SK-N-SH (cell line): ENCODE measurements at regions not wholly inside any gene's neighbourhood (a gene's known extent, or its start where the extent isn't known, plus 50 kb on each side); places are given as distances from the start of the nearest gene placed in this dataset.

Source experiments
- CTCF ChIA-PET: fragments of 300-600, 350-600 bp; formaldehyde crosslinking; extraction: SDS; loops from one replicate; lab custom pipeline; 2021; lab: Yijun Ruan, JAX
- POLR2A ChIA-PET: fragments of 350-600 bp; sonication (Branson Sonifier 250); formaldehyde crosslinking; extraction: SDS; loops from one replicate; lab custom pipeline; 2020; ENCODE audit warnings: antibody characterized with exemption, inconsistent platforms; lab: Yijun Ruan, JAX
- DNase-seq: peaks from one replicate; pipeline ENCODE4 v3.0.0; 2012
- H2AFZ ChIP-seq: fragments of 200-600 bp; sonication (generic); 2 replicates; pipeline ENCODE4 v1.8.1; 2016; ENCODE audit warnings: antibody characterized with exemption, mild to moderate bottlenecking, low read depth
- H3F3A ChIP-seq: fragments of 200-600 bp; sonication (generic); replicated peaks from 2 replicates; pipeline ENCODE3; 2016; ENCODE audit warnings: antibody characterized with exemption, mild to moderate bottlenecking; ENCODE audit not compliant: insufficient read depth
- H3K27ac ChIP-seq, 2 experiments: fragments of 200-500 bp in 1 of 2; fragments of 200-600 bp in 1 of 2; sonication (Bioruptor generic) in 1 of 2; sonication (generic), shearing (Covaris generic) in 1 of 2; 2 replicates each; pipeline versions ENCODE4 v1.5.1 to v1.6.1; 2014 to 2016; ENCODE audit warnings: low read depth in 2 of 2, inconsistent platforms in 1 of 2, low read length in 1 of 2, mild to moderate bottlenecking in 1 of 2, mixed read lengths in 1 of 2
- H3K27me3 ChIP-seq: fragments of 200-600 bp; sonication (generic), shearing (Covaris generic); 2 replicates; pipeline ENCODE4 v1.6.1; 2016; ENCODE audit warnings: mixed run types; ENCODE audit not compliant: insufficient read depth
- H3K36me3 ChIP-seq, 2 experiments: fragments of 200-500 bp in 1 of 2; fragments of 200-600 bp in 1 of 2; sonication (Bioruptor generic) in 1 of 2; sonication (generic) in 1 of 2; replicated peaks in 1 of 2; 2 replicates each; pipeline versions ENCODE3 to v1.5.1; 2014 to 2016; ENCODE audit warnings: low read length in 1 of 2, mild to moderate bottlenecking in 1 of 2; ENCODE audit not compliant: insufficient read depth in 2 of 2, control insufficient read depth in 1 of 2
- H3K4me1 ChIP-seq, 2 experiments: fragments of 200-500 bp in 1 of 2; fragments of 200-600 bp in 1 of 2; sonication (Bioruptor generic) in 1 of 2; sonication (generic), shearing (Covaris generic) in 1 of 2; 2 replicates each; pipeline versions ENCODE4 v1.5.1 to v1.6.1; 2014 to 2016; ENCODE audit warnings: low read depth in 1 of 2, low read length in 1 of 2, mixed run types in 1 of 2; ENCODE audit not compliant: insufficient read depth in 2 of 2, control insufficient read depth in 1 of 2
- H3K4me2 ChIP-seq: fragments of 200-600 bp; sonication (generic), shearing (Covaris generic); 2 replicates; pipeline ENCODE4 v1.6.1; 2017; ENCODE audit warnings: mixed run types
- H3K4me3 ChIP-seq, 2 experiments: fragments of 200-500 bp in 1 of 2; fragments of 200-600 bp in 1 of 2; sonication (Bioruptor generic) in 1 of 2; sonication (generic), shearing (Covaris generic) in 1 of 2; 2 replicates each; pipeline versions ENCODE4 v1.5.1 to v1.8.1; 2014 to 2016; ENCODE audit warnings: low read depth in 2 of 2, inconsistent platforms in 1 of 2, low read length in 1 of 2, mild to moderate bottlenecking in 1 of 2, mixed read lengths in 1 of 2, moderate library complexity in 1 of 2
- H3K79me2 ChIP-seq: fragments of 200-600 bp; sonication (generic); 2 replicates; pipeline ENCODE4 v1.8.1; 2017; ENCODE audit warnings: mild to moderate bottlenecking; ENCODE audit not compliant: insufficient read depth
- H3K9ac ChIP-seq: fragments of 200-600 bp; sonication (generic); 2 replicates; pipeline ENCODE4 v1.6.1; 2017; ENCODE audit warnings: mixed run types
- H3K9me2 ChIP-seq: fragments of 200-600 bp; sonication (generic); 2 replicates; pipeline ENCODE4 v1.6.1; 2017; ENCODE audit warnings: mixed run types
- H3K9me3 ChIP-seq: fragments of 200-600 bp; sonication (generic); 2 replicates; pipeline ENCODE4 v1.6.1; 2017; ENCODE audit warnings: mixed run types, mild to moderate bottlenecking, moderate library complexity
- H4K20me1 ChIP-seq: fragments of 200-600 bp; sonication (generic); 2 replicates; pipeline ENCODE4 v1.6.1; 2017; ENCODE audit warnings: mild to moderate bottlenecking, mixed run types; ENCODE audit not compliant: insufficient read depth
- CHD2 ChIP-seq: fragments of 150-350 bp; IDR thresholded peaks from 2 replicates; pipeline ENCODE4 v1.6.1; 2018; ENCODE audit warnings: low read length; ENCODE audit not compliant: partially characterized antibody
- EZH2phosphoT487 ChIP-seq: fragments of 200-600 bp; sonication (generic); IDR thresholded peaks from 2 replicates; pipeline ENCODE4 v1.6.1; 2017; ENCODE audit warnings: low read depth, mixed run types, mild to moderate bottlenecking, antibody characterized with exemption, moderate library complexity, borderline replicate concordance
- FOXJ3 ChIP-seq: sonication (generic); formaldehyde crosslinking; IDR thresholded peaks from 2 replicates; pipeline ENCODE4 v1.5.1; 2020; ENCODE audit warnings: mild to moderate bottlenecking, missing genetic modification reagents
- FOXM1 ChIP-seq: IDR thresholded peaks from 2 replicates; pipeline ENCODE4 v1.4.0; 2012; ENCODE audit warnings: low read depth, mild to moderate bottlenecking
- GATA2 ChIP-seq: sonication (generic); formaldehyde crosslinking; IDR thresholded peaks from 2 replicates; pipeline ENCODE4 v1.5.0; 2020; ENCODE audit warnings: mild to moderate bottlenecking, missing genetic modification reagents
- JUND ChIP-seq: IDR thresholded peaks from 2 replicates; pipeline ENCODE4 v1.4.0; 2012
- MAX ChIP-seq: IDR thresholded peaks from 2 replicates; pipeline ENCODE4 v1.4.0; 2012; ENCODE audit warnings: low read depth
- NFIC ChIP-seq: IDR thresholded peaks from 2 replicates; pipeline ENCODE4 v1.4.0; 2012; ENCODE audit warnings: borderline replicate concordance
- POLR2AphosphoS5 ChIP-seq: IDR thresholded peaks from 2 replicates; pipeline ENCODE4 v1.6.1; 2012; ENCODE audit warnings: low read depth, low read length
- RAD21 ChIP-seq: IDR thresholded peaks from 2 replicates; pipeline ENCODE4 v1.6.1; 2012; ENCODE audit warnings: mild to moderate bottlenecking, low read length
- REST ChIP-seq: IDR thresholded peaks from 2 replicates; pipeline ENCODE4 v1.6.1; 2012; ENCODE audit warnings: mild to moderate bottlenecking, low read depth, low read length, moderate library complexity
- RFX5 ChIP-seq: IDR thresholded peaks from 2 replicates; pipeline ENCODE4 v1.6.1; 2012; ENCODE audit warnings: mild to moderate bottlenecking, improper control_type of control experiment, low read length
- RXRA ChIP-seq: IDR thresholded peaks from 2 replicates; pipeline ENCODE4 v1.4.0; 2012; ENCODE audit warnings: low read depth, mild to moderate bottlenecking, borderline replicate concordance
- SIN3A ChIP-seq: IDR thresholded peaks from 2 replicates; pipeline ENCODE4 v1.6.1; 2012; ENCODE audit warnings: low read depth, mild to moderate bottlenecking, low read length, moderate library complexity, borderline replicate concordance
- TEAD4 ChIP-seq: IDR thresholded peaks from 2 replicates; pipeline ENCODE4 v1.4.0; 2012; ENCODE audit warnings: mild to moderate bottlenecking, borderline replicate concordance; ENCODE audit not compliant: insufficient read depth
- USF2 ChIP-seq: fragments of 150-350 bp; IDR thresholded peaks from 2 replicates; pipeline ENCODE4 v1.6.1; 2017; ENCODE audit warnings: antibody characterized with exemption, low read length, low read depth, borderline replicate concordance
- WGBS: methylation state at CpG from one replicate; pipeline ENCODE4 v1.1.6; 2017; ENCODE audit warnings: low lambda C conversion rate; 5-methylcytosine and 5-hydroxymethylcytosine counted together

GRCh38 chr2:9755008-9755407 is 88.3 kb upstream of the TAF1B start:
- TF ChIP-seq JUND (no peak), TEAD4 (no peak), SIN3A (no peak), NFIC (no peak), CHD2 (no peak), REST (no peak), GATA2 (CRISPR knock-in tag) (no peak), MAX (no peak), POLR2AphosphoS5 (no peak), RAD21 (no peak), FOXM1 (no peak), EZH2phosphoT487 (no peak), RFX5 (no peak), USF2 (no peak), RXRA (no peak), FOXJ3 (CRISPR knock-in tag) (no peak)
- Histone ChIP-seq H2AFZ (no peak overlapping the region), H4K20me1 (no peaks in the 10 kb centered on the region), H3K4me2 (no peak overlapping the region), H3K9me3 (no peaks in the 10 kb centered on the region), H3K9ac (no peak overlapping the region), H3K27me3 (0 out of 2 replicates have a peak, but pooled peaks cover 10% of the 10 kb centered on the region), H3K4me3 (no peak overlapping the region), H3F3A (no peaks in the 10 kb centered on the region), H3K4me1 (peaks cover 15 to 17% of the 10 kb centered on the region in 2 experiments; a peak in 3 of 4 replicates), H3K27ac (no peak overlapping the region), H3K36me3 (no peaks in the 10 kb centered on the region), H3K79me2 (no peaks in the 10 kb centered on the region), H3K9me2 (no peaks in the 10 kb centered on the region)
- whole genome bisulfite sequencing, result 90% methylated on average over 11 of the region's 11 CpGs
- ChIA-PET POLR2A (interaction anchor here (1.3 kb wide), 1 partner anchor 124 kb away, joined by 3 read pairs; the partner anchor contains the start of gene YWHAQ), CTCF (interaction anchor here (1.2 to 9.4 kb wide), 3 partner anchors 15 to 317 kb away, joined by 3 to 101 read pairs (median 4); no protein-coding TSS in a partner anchor)
- DNase-seq, result no peak
